Stimulated activated CD8-positive, alpha-beta memory T cell treated with anti-CD3 and anti-CD28 coated beads, Interleukin-4, amount 100 ng/mL, for 48 hours (primary cell): ENCODE measurements at regions not wholly inside any gene's neighbourhood (a gene's known extent, or its start where the extent isn't known, plus 50 kb on each side); places are given as distances from the start of the nearest gene placed in this dataset.
"Not testable (repeated sequence)": the region's sequence is repeated elsewhere in the genome, so short reads cannot be mapped to it uniquely, and the experiment has no call there.

ENCODE experiments used
- DNase-seq: peaks from one replicate; pipeline ENCODE4 v3.0.0-alpha.2; 2020

- no peak for DNase-seq
Measured at GRCh38 chr4:36610628-36611027, 329.2 kb downstream of the DTHD1 start.

GRCh38 chr4:36613142-36613541 is 331.7 kb downstream of the DTHD1 start:
- not testable (repeated sequence) for DNase-seq

- DNase-seq: no peak
Measured at GRCh38 chr4:36614011-36614410, 332.6 kb downstream of the DTHD1 start.

- no peak for DNase-seq
Measured at GRCh38 chr4:36618102-36618501, 336.7 kb downstream of the DTHD1 start.

GRCh38 chr4:36624030-36624429 is 342.6 kb downstream of the DTHD1 start:
- DNase-seq: no peak

GRCh38 chr4:36638273-36638811 is 356.9 kb downstream of the DTHD1 start:
- DNase-seq: no peak

GRCh38 chr4:36640876-36641275 is 359.5 kb downstream of the DTHD1 start:
- DNase-seq: no peak

GRCh38 chr4:36651253-36651652 is 369.8 kb downstream of the DTHD1 start:
- DNase-seq: no peak

GRCh38 chr4:36652857-36653256 is 371.4 kb downstream of the DTHD1 start:
- no peak for DNase-seq

GRCh38 chr4:36665985-36666527 is 384.6 kb downstream of the DTHD1 start:
- DNase-seq: no peak

- DNase-seq: no peak
Measured at GRCh38 chr4:36675436-36675835, 394.0 kb downstream of the DTHD1 start.

GRCh38 chr4:36676139-36677050 is 395.0 kb downstream of the DTHD1 start:
- no peak for DNase-seq

GRCh38 chr4:36677112-36677511 is 395.7 kb downstream of the DTHD1 start:
- no peak for DNase-seq

GRCh38 chr4:36677874-36678273 is 396.5 kb downstream of the DTHD1 start:
- DNase-seq: no peak

- no peak for DNase-seq
Measured at GRCh38 chr4:36687681-36688080, 406.3 kb downstream of the DTHD1 start.

- no peak for DNase-seq
Measured at GRCh38 chr4:36692586-36692985, 411.2 kb downstream of the DTHD1 start.

GRCh38 chr4:36702245-36702644 is 420.8 kb downstream of the DTHD1 start:
- no peak for DNase-seq

- no peak for DNase-seq
Measured at GRCh38 chr4:36704289-36704688, 422.9 kb downstream of the DTHD1 start.

- DNase-seq: no peak
Measured at GRCh38 chr4:36709991-36710390, 428.6 kb downstream of the DTHD1 start.

GRCh38 chr4:36712013-36712412 is 430.6 kb downstream of the DTHD1 start:
- no peak for DNase-seq

GRCh38 chr4:36716874-36717273 is 435.5 kb downstream of the DTHD1 start:
- DNase-seq: no peak

- DNase-seq: no peak
Measured at GRCh38 chr4:36719425-36719824, 438.0 kb downstream of the DTHD1 start.

GRCh38 chr4:36722986-36723385 is 441.6 kb downstream of the DTHD1 start:
- DNase-seq: no peak

GRCh38 chr4:36734334-36734733 is 452.9 kb downstream of the DTHD1 start:
- no peak for DNase-seq
